ENCODE measurements at regions not wholly inside any gene's neighbourhood (a gene's known extent, or its start where the extent isn't known, plus 50 kb on each side); places are given as distances from the start of the nearest gene placed in this dataset.

GRCh38 chr15:81869161-81869954, 176.5 kb downstream of the MEX3B start:
- TF ChIP-seq CTCF (IDR thresholded peaks at IDR 0.05; ENCODE audit: poor library complexity) (no peak), EZH2 (IDR thresholded peaks at IDR 0.05; ENCODE audit: borderline replicate concordance) (no peak), EZH2phosphoT487 (IDR thresholded peaks at IDR 0.05; ENCODE audit: low read depth, severe bottlenecking, unreplicated experiment) (no peak)

Data from hepatocyte (in vitro differentiated cells).